ENCODE measurements at regions not wholly inside any gene's neighbourhood (a gene's known extent, or its start where the extent isn't known, plus 50 kb on each side); places are given as distances from the start of the nearest gene placed in this dataset.

DNA sequence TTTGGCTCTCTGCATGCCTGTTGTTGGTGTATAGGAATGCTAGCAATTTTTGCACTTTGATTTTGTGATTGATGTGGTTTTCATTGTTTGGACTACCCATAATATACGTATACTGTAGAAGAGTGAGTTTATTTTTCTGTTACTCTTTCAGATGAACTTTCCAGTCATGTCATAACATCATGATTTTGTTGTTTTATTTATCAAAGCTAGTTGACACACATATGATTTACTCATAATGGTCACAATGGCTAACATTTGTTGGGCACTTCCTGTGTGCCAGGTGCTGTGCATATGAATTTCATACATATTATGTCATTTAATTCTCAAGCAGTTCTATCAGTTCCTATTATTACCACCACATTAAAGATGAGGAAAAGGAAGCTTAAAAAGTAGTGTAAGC is 98.1 kb upstream of the GUCA2B start:
- BruUV-seq (replicated peaks): no TSS peak
- DNase-seq (ENCODE audit: low spot score): no peak

DNA sequence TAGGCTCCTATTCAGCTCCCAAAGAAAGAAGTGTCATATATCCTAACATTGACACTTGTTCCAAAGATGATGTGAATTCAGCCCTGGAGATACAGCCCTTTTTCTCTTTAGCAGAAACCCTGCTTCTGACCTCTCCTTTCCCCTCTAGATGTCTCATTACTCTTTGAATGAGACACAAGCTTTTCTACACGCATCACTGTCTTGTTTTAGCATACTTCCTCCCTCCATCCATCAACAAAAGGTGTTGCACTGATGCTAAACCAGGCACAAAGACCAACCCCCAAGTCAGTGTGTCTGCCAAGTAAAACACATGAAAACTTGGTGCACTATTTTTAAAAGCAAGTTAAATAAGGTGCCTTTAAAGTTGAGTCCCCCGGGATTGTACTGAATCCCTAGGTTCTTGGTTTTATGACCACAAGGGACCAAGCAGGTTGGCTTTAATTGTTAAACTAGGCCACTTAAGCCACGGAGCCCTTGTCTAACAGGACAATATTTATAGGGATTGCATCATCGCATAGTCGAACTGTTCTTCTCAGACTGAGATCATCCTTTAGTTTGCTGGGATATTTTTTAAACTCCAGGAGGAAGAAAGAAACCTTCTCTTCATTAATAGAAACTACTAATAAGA is 101.0 kb upstream of the GUCA2B start:
- no peak overlapping the region for H3K27ac ChIP-seq (ENCODE audit: low read depth, low read length, poor library complexity, severe bottlenecking)
- peaks cover 4% of the 10 kb centered on the region for H3K27me3 ChIP-seq (replicated peaks; ENCODE audit: insufficient read depth, low read depth, low read length, poor library complexity)
- no peaks in the 10 kb centered on the region for H3K36me3 ChIP-seq (ENCODE audit: insufficient read depth, low read length, poor library complexity, severe bottlenecking)
- H3K4me1 ChIP-seq (ENCODE audit: insufficient read depth, low read length, poor library complexity, severe bottlenecking): no peaks in the 10 kb centered on the region
- no peak overlapping the region for H3K4me3 ChIP-seq (ENCODE audit: low read depth, low read length, poor library complexity, severe bottlenecking)
- POLR2A ChIA-PET (ENCODE audit: low non-redundant PET): no interaction called here
- TF ChIP-seq, protein P1, sequence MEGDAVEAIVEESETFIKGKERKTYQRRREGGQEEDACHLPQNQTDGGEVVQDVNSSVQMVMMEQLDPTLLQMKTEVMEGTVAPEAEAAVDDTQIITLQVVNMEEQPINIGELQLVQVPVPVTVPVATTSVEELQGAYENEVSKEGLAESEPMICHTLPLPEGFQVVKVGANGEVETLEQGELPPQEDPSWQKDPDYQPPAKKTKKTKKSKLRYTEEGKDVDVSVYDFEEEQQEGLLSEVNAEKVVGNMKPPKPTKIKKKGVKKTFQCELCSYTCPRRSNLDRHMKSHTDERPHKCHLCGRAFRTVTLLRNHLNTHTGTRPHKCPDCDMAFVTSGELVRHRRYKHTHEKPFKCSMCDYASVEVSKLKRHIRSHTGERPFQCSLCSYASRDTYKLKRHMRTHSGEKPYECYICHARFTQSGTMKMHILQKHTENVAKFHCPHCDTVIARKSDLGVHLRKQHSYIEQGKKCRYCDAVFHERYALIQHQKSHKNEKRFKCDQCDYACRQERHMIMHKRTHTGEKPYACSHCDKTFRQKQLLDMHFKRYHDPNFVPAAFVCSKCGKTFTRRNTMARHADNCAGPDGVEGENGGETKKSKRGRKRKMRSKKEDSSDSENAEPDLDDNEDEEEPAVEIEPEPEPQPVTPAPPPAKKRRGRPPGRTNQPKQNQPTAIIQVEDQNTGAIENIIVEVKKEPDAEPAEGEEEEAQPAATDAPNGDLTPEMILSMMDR (conservative IDR thresholded peaks at IDR 0.05; ENCODE audit: low read depth, low read length): no peak
- TF ChIP-seq EZH2 (IDR thresholded peaks at IDR 0.05; ENCODE audit: borderline replicate concordance, low read depth, low read length, poor library complexity, severe bottlenecking): no peak
- BruUV-seq (replicated peaks): no TSS peak
- intact Hi-C loops (cut with micrococcal nuclease; ENCODE audit: unreplicated experiment): no loop called here
- H3K9me3 ChIP-seq (ENCODE audit: low read depth, low read length, poor library complexity, severe bottlenecking): peaks cover 3% of the 10 kb centered on the region
- DNase-seq (ENCODE audit: low spot score): no peak
- CTCF ChIA-PET: no interaction called here

More for the DNA sequence above, 98.1 kb upstream of the GUCA2B start:
- no peak overlapping the region for H3K27ac ChIP-seq (ENCODE audit: low read depth, low read length, poor library complexity, severe bottlenecking)
- H3K27me3 ChIP-seq (replicated peaks; ENCODE audit: insufficient read depth, low read depth, low read length, poor library complexity): no peaks in the 10 kb centered on the region
- intact Hi-C loops (cut with micrococcal nuclease; ENCODE audit: unreplicated experiment): no loop called here
- H3K4me1 ChIP-seq (ENCODE audit: insufficient read depth, low read length, poor library complexity, severe bottlenecking): no peaks in the 10 kb centered on the region
- no peak overlapping the region for H3K4me3 ChIP-seq (ENCODE audit: low read depth, low read length, poor library complexity, severe bottlenecking)
- ChIA-PET CTCF (no interaction called here), POLR2A (ENCODE audit: low non-redundant PET) (no interaction called here)
- peaks cover 9% of the 10 kb centered on the region for H3K9me3 ChIP-seq (ENCODE audit: low read depth, low read length, poor library complexity, severe bottlenecking)
- no peaks in the 10 kb centered on the region for H3K36me3 ChIP-seq (ENCODE audit: insufficient read depth, low read length, poor library complexity, severe bottlenecking)
- TF ChIP-seq EZH2 (IDR thresholded peaks at IDR 0.05; ENCODE audit: borderline replicate concordance, low read depth, low read length, poor library complexity, severe bottlenecking): no peak
- TF ChIP-seq, protein P1 (conservative IDR thresholded peaks at IDR 0.05; ENCODE audit: low read depth, low read length): no peak

DNA sequence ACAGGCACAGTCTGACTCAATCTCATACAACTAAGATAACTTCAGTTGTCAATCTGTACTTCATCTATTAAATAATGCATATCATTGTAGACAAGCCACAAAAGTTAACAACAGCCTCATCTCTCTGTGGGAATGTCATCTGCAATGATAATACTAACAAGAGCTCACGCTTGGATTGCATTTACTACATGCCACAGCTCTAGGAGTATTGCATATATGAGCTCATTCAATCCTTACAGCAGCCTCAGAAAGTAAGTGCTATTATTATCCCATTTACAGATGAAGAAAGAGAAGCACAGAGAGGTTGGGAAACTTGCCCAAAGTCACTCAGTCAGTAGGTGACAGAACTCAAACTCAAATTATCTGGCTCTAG is 105.7 kb upstream of the GUCA2B start:
- POLR2A ChIA-PET (ENCODE audit: low non-redundant PET): no interaction called here
- no peak for DNase-seq (ENCODE audit: low spot score)
- Histone ChIP-seq H3K9me3 (ENCODE audit: low read depth, low read length, poor library complexity, severe bottlenecking) (no peaks in the 10 kb centered on the region), H3K36me3 (ENCODE audit: insufficient read depth, low read length, poor library complexity, severe bottlenecking) (no peaks in the 10 kb centered on the region), H3K27me3 (replicated peaks; ENCODE audit: insufficient read depth, low read depth, low read length, poor library complexity) (peaks cover 4% of the 10 kb centered on the region), H3K27ac (ENCODE audit: low read depth, low read length, poor library complexity, severe bottlenecking) (no peak overlapping the region), H3K4me1 (ENCODE audit: insufficient read depth, low read length, poor library complexity, severe bottlenecking) (no peaks in the 10 kb centered on the region), H3K4me3 (ENCODE audit: low read depth, low read length, poor library complexity, severe bottlenecking) (no peak overlapping the region)
- no peak for TF ChIP-seq EZH2 (IDR thresholded peaks at IDR 0.05; ENCODE audit: borderline replicate concordance, low read depth, low read length, poor library complexity, severe bottlenecking)
- TF ChIP-seq, protein P1 (conservative IDR thresholded peaks at IDR 0.05; ENCODE audit: low read depth, low read length): no peak
- intact Hi-C loops (cut with micrococcal nuclease; ENCODE audit: unreplicated experiment): no loop called here
- CTCF ChIA-PET: no interaction called here
- BruUV-seq (replicated peaks): no TSS peak
